ENCODE measurements at regions not wholly inside any gene's neighbourhood (a gene's known extent, or its start where the extent isn't known, plus 50 kb on each side); places are given as distances from the start of the nearest gene placed in this dataset.

- intact Hi-C loops (cut with micrococcal nuclease), result loop anchor here (1.0 to 5.0 kb wide), 3 partner anchors 20 to 69 kb away; no protein-coding TSS in a partner anchor
Observed at GRCh38 chr6:2563635-2564034, 187.1 kb downstream of the MYLK4 start.

- intact Hi-C loops (cut with micrococcal nuclease), result loop anchor here (1.0 to 5.0 kb wide), 3 partner anchors 20 to 69 kb away; no protein-coding TSS in a partner anchor
Observed at GRCh38 chr6:2562721-2563451, 187.8 kb downstream of the MYLK4 start.

- intact Hi-C loops (cut with micrococcal nuclease), result loop anchor here (5.0 kb wide), 2 partner anchors 39 to 71 kb away; no protein-coding TSS in a partner anchor
Observed at GRCh38 chr6:2560917-2561698, 189.6 kb downstream of the MYLK4 start.

- intact Hi-C loops (cut with micrococcal nuclease), result loop anchor here (5.0 kb wide), 2 partner anchors 38 to 72 kb away; no protein-coding TSS in a partner anchor
Observed at GRCh38 chr6:2560140-2560818, 190.4 kb downstream of the MYLK4 start.

- intact Hi-C loops (cut with micrococcal nuclease), result no loop called here
Observed at GRCh38 chr6:2558861-2559801, 191.6 kb downstream of the MYLK4 start.

GRCh38 chr6:2558098-2558680, 192.5 kb downstream of the MYLK4 start:
- intact Hi-C loops (cut with micrococcal nuclease), result no loop called here

GRCh38 chr6:2557181-2557720, 193.5 kb downstream of the MYLK4 start:
- intact Hi-C loops (cut with micrococcal nuclease), result no loop called here

GRCh38 chr6:2556761-2557160, 194.0 kb downstream of the MYLK4 start:
- intact Hi-C loops (cut with micrococcal nuclease), result no loop called here

- intact Hi-C loops (cut with micrococcal nuclease), result no loop called here
Observed at GRCh38 chr6:2554651-2555260, 196.0 kb downstream of the MYLK4 start.

GRCh38 chr6:2552526-2553154, 198.1 kb downstream of the MYLK4 start:
- intact Hi-C loops (cut with micrococcal nuclease), result no loop called here

GRCh38 chr6:2551705-2552104, 199.0 kb downstream of the MYLK4 start:
- intact Hi-C loops (cut with micrococcal nuclease), result no loop called here

- intact Hi-C loops (cut with micrococcal nuclease), result no loop called here
Observed at GRCh38 chr6:2550247-2550646, 200.5 kb downstream of the MYLK4 start.

GRCh38 chr6:2549834-2550233, 200.9 kb downstream of the MYLK4 start:
- intact Hi-C loops (cut with micrococcal nuclease), result loop anchor here (10.0 kb wide), 2 partner anchors 475 to 1465 kb away; no protein-coding TSS in a partner anchor

GRCh38 chr6:2547355-2547754, 203.4 kb downstream of the MYLK4 start:
- intact Hi-C loops (cut with micrococcal nuclease), result loop anchor here (10.0 kb wide), 2 partner anchors 477 to 1467 kb away; no protein-coding TSS in a partner anchor

- intact Hi-C loops (cut with micrococcal nuclease), result loop anchor here (10.0 kb wide), 2 partner anchors 478 to 1468 kb away; no protein-coding TSS in a partner anchor
Observed at GRCh38 chr6:2546901-2547300, 203.8 kb downstream of the MYLK4 start.

GRCh38 chr6:2545383-2546038, 205.2 kb downstream of the MYLK4 start:
- intact Hi-C loops (cut with micrococcal nuclease), result loop anchor here (10.0 kb wide), 2 partner anchors 479 to 1469 kb away; no protein-coding TSS in a partner anchor

GRCh38 chr6:2543321-2543720, 207.4 kb downstream of the MYLK4 start:
- intact Hi-C loops (cut with micrococcal nuclease), result loop anchor here (1.0 to 10.0 kb wide), 7 partner anchors 20 to 1471 kb away; partner anchors contain the start of gene GMDS

GRCh38 chr6:2542858-2543218, 207.9 kb downstream of the MYLK4 start:
- intact Hi-C loops (cut with micrococcal nuclease), result loop anchor here (1.0 to 10.0 kb wide), 10 partner anchors 11 to 1472 kb away; partner anchors contain the start of gene GMDS

Measured in T-helper 1 cell treated with Interleukin-12 subunit alpha and Interleukin-12 subunit beta and Interleukin-4 antibody, amounts not matched to agents 30 ng/mL and 1 ng/mL, for 36 hours (primary cell).